TTC549 (cell line): ENCODE measurements at regions not wholly inside any gene's neighbourhood (a gene's known extent, or its start where the extent isn't known, plus 50 kb on each side); places are given as distances from the start of the nearest gene placed in this dataset.

ENCODE experiments used
- FAIRE-seq: peaks from 2 replicates; lab custom pipeline; 2012; peaks lifted over from hg19 to GRCh38; lab: Jason Lieb, UNC

GRCh38 chr17:77396610-77397009, 255.8 kb downstream of the SEC14L1 start:
- no peak for FAIRE-seq

GRCh38 chr17:77398274-77398673, 257.5 kb downstream of the SEC14L1 start:
- no peak for FAIRE-seq

- FAIRE-seq, result no peak
These were observed 258.7 kb downstream of the SEC14L1 start for GRCh38 chr17:77399319-77399957.

- no peak for FAIRE-seq
These were observed 259.7 kb downstream of the SEC14L1 start for GRCh38 chr17:77400445-77400870.

- FAIRE-seq, result no peak
These were observed 261.5 kb downstream of the SEC14L1 start for GRCh38 chr17:77402159-77402731.

GRCh38 chr17:77403854-77404253, 263.1 kb downstream of the SEC14L1 start:
- FAIRE-seq, result no peak

GRCh38 chr17:77404812-77405581, 264.2 kb downstream of the SEC14L1 start:
- no peak for FAIRE-seq

GRCh38 chr17:77405867-77406732, 265.3 kb downstream of the SEC14L1 start:
- FAIRE-seq, result no peak

- FAIRE-seq, result no peak
These were observed 266.8 kb downstream of the SEC14L1 start for GRCh38 chr17:77407321-77408277.

GRCh38 chr17:77408284-77408683, 267.5 kb downstream of the SEC14L1 start:
- FAIRE-seq, result no peak

- no peak for FAIRE-seq
These were observed 268.8 kb downstream of the SEC14L1 start for GRCh38 chr17:77409282-77410161.

- FAIRE-seq, result no peak
These were observed 269.7 kb downstream of the SEC14L1 start for GRCh38 chr17:77410470-77410869.

- no peak for FAIRE-seq
These were observed 274.1 kb downstream of the SEC14L1 start for GRCh38 chr17:77414811-77415400.

GRCh38 chr17:77416105-77416713, 275.4 kb downstream of the SEC14L1 start:
- FAIRE-seq, result no peak

- FAIRE-seq, result no peak
These were observed 276.8 kb downstream of the SEC14L1 start for GRCh38 chr17:77417575-77417974.

GRCh38 chr17:77418609-77419008, 277.8 kb downstream of the SEC14L1 start:
- no peak for FAIRE-seq

GRCh38 chr17:77419095-77419494, 278.3 kb downstream of the SEC14L1 start:
- no peak for FAIRE-seq

GRCh38 chr17:77419547-77420094, 278.9 kb downstream of the SEC14L1 start:
- FAIRE-seq, result no peak
